Right lobe of liver (tissue), 4 donors: ENCODE measurements at regions not wholly inside any gene's neighbourhood (a gene's known extent, or its start where the extent isn't known, plus 50 kb on each side); places are given as distances from the start of the nearest gene placed in this dataset.

Experiments used
- POLR2A ChIP-seq: fragments of 450-650 bp; IDR thresholded peaks from one replicate; pipeline ENCODE4 v1.6.1; 2017; ENCODE audit warnings: antibody characterized with exemption, mild to moderate bottlenecking
- TF ChIP-seq, protein P1 (sequence below), 4 donors: fragments of 200-600 bp in 3 of 4; fragments of 450-650 bp in 1 of 4; IDR thresholded peaks; one replicate each; pipeline versions ENCODE4 v1.5.1 to v1.8.0; 2016 to 2022; ENCODE audit warnings: antibody characterized with exemption in 4 of 4, mild to moderate bottlenecking in 2 of 4
- donor health status: DM: no; HTN: no; CAD: no.
- donor health status: DM: no; HTN: no; CAD: no.
- donor health status: DM: no; HTN: yes; CAD: no.

DNA sequence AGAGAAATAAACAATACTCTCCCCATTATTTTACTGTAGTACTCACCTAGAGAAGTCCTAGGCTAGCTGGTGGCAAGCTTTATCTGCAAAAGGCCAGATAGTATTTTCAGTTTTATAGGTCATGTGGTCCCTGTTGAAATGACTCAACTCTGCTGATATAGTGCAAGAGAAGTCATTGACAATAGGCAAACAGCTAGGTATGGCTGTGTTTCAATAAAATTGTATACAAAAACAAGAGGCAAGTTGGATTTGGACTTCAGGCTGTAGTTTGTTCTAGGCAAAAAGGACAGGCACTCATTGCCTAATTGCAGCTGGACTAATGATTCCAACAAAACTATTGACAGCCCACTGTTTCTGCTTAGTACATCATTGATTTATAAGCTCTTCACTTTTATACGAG, 328.0 kb upstream of the PDZRN3 start:
- TF ChIP-seq, protein P1, sequence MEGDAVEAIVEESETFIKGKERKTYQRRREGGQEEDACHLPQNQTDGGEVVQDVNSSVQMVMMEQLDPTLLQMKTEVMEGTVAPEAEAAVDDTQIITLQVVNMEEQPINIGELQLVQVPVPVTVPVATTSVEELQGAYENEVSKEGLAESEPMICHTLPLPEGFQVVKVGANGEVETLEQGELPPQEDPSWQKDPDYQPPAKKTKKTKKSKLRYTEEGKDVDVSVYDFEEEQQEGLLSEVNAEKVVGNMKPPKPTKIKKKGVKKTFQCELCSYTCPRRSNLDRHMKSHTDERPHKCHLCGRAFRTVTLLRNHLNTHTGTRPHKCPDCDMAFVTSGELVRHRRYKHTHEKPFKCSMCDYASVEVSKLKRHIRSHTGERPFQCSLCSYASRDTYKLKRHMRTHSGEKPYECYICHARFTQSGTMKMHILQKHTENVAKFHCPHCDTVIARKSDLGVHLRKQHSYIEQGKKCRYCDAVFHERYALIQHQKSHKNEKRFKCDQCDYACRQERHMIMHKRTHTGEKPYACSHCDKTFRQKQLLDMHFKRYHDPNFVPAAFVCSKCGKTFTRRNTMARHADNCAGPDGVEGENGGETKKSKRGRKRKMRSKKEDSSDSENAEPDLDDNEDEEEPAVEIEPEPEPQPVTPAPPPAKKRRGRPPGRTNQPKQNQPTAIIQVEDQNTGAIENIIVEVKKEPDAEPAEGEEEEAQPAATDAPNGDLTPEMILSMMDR (IDR thresholded peaks at IDR 0.05), result no peak
- TF ChIP-seq POLR2A, result no peak
